T-helper 2 cell treated with Interferon-gamma antibody and Interleukin-4, amounts not matched to agents 5 μg/mL and 100 μg/mL, for 36 hours (primary cell): ENCODE measurements at regions not wholly inside any gene's neighbourhood (a gene's known extent, or its start where the extent isn't known, plus 50 kb on each side); places are given as distances from the start of the nearest gene placed in this dataset.
A peak's percentile ranks its signal among the peaks of the same experiment; 100 is the strongest.
"Not testable (repeated sequence)": the region's sequence is repeated elsewhere in the genome, so short reads cannot be mapped to it uniquely, and the experiment has no call there.

ENCODE experiments used
- DNase-seq: peaks from one replicate; pipeline ENCODE4 v3.0.0; 2021; ENCODE audit warnings: low spot score
- H3K27ac Mint-ChIP-seq: one replicate; pipeline ENCODE4 v1.8.0; 2021; ENCODE audit warnings: mild to moderate bottlenecking, mixed read lengths
- H3K27me3 Mint-ChIP-seq: one replicate; pipeline ENCODE4 v1.8.0; 2021; ENCODE audit warnings: low read depth, mixed read lengths
- H3K36me3 Mint-ChIP-seq: one replicate; pipeline ENCODE4 v1.8.0; 2021; ENCODE audit warnings: low read depth, mixed read lengths
- H3K4me1 Mint-ChIP-seq: one replicate; pipeline ENCODE4 v1.8.0; 2021; ENCODE audit warnings: low read depth, mixed read lengths
- H3K4me3 Mint-ChIP-seq: one replicate; pipeline ENCODE4 v1.8.0; 2022; ENCODE audit warnings: mild to moderate bottlenecking, moderate library complexity, mixed read lengths
- H3K9me3 Mint-ChIP-seq: one replicate; pipeline ENCODE4 v1.8.0; 2021; ENCODE audit warnings: mixed read lengths

DNA sequence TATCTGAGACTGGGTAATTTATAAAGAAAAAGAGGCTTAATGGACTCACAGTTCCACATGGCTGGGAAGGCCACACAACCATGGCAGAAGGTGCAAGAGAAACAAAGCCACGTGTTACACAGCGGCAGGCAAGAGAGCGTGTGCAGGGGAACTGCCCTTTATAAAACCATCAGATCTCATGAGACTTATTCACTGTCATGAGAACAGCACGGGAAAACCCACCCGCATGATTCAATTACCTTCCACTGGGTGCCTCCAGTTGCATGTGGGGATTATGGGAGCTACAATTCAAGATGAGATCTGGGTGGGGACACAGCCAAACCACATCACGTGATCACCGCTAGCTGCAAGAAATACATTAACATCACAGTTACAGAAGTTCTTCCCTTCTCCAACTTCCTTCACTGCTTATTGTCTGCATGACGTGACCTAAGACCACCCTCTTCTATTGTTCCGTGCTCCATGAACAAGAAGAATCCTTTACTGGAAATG is 84.9 kb upstream of the SMARCA2 start:
- H3K36me3 Mint-ChIP-seq, H3K4me3 Mint-ChIP-seq, H3K27ac Mint-ChIP-seq, DNase-seq, H3K4me1 Mint-ChIP-seq, H3K9me3 Mint-ChIP-seq: not testable (repeated sequence)
- peaks cover 16% of the 10 kb centered on the region for H3K27me3 Mint-ChIP-seq

DNA sequence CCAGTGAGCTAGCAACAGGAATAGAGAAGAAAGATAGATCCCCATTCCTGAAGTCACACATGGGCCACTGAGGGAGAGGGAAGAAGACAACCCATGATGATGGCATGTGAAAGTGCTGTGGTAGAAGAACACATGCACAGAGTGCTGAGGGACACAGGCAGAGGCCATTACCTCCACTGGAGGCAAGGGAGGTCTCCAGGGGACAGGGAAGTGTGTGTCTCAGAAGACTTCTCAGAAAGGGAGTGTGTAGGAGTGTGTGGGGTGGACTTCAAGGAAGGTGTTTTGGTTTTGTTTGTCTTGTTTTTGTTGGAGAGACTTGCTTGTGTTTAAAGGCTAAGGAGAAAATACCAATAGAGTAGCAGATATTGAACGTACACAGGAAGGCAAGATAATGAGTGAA is 77.0 kb upstream of the SMARCA2 start:
- no peaks in the 10 kb centered on the region for H3K4me1 Mint-ChIP-seq
- peaks cover 15% of the 10 kb centered on the region for H3K27me3 Mint-ChIP-seq
- DNase-seq: no peak
- H3K36me3 Mint-ChIP-seq: no peaks in the 10 kb centered on the region
- H3K9me3 Mint-ChIP-seq: no peaks in the 10 kb centered on the region
- no peak overlapping the region for H3K27ac Mint-ChIP-seq
- no peak overlapping the region for H3K4me3 Mint-ChIP-seq

DNA sequence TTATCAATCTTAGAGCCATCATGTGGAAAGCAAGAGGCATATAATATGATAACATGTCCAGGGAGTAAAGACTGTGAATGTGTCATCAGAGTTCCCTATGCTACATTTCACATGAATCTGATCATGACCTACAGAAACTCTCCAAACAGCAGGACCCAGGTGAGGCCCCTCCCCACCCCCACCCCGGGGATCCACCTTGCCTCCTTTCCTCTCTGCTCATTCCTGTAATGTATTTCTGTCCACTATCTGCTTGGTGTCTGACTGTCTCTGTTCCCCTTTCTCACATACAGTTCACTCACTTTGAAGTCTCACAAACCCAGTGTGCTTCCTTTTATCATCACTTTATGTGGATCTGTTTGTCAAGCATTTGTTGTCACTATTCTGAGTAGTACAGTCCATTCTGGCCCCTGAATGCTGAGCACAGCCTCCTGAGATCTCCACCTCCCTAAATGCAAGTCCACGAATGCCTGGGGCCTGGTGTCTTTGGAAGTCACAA is 76.4 kb upstream of the SMARCA2 start:
- Mint-ChIP-seq H3K9me3 (no peaks in the 10 kb centered on the region), H3K4me3 (no peak overlapping the region), H3K27ac (no peak overlapping the region), H3K27me3 (peaks cover 13% of the 10 kb centered on the region), H3K36me3 (no peaks in the 10 kb centered on the region), H3K4me1 (no peaks in the 10 kb centered on the region)
- no peak for DNase-seq

DNA sequence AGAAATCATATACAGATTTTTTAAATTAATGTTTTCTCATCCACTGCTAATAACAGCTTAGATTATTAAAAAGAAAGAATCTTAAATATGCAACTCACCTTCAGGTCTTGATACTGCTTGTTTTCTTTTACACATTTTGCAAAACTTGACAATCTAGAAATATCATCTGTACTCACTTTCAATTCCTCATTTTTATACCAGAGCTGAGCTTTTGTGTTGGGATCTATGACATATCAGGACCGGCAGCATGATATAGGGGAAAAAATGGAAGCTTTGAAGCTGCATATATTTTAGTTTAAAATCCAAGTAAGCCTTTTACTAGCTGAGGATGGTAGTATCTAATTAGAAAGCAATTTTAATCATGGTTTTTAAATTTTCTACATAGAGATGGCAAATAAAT is 75.7 kb upstream of the SMARCA2 start:
- no peak overlapping the region for H3K4me3 Mint-ChIP-seq
- H3K27ac Mint-ChIP-seq: no peak overlapping the region

DNA sequence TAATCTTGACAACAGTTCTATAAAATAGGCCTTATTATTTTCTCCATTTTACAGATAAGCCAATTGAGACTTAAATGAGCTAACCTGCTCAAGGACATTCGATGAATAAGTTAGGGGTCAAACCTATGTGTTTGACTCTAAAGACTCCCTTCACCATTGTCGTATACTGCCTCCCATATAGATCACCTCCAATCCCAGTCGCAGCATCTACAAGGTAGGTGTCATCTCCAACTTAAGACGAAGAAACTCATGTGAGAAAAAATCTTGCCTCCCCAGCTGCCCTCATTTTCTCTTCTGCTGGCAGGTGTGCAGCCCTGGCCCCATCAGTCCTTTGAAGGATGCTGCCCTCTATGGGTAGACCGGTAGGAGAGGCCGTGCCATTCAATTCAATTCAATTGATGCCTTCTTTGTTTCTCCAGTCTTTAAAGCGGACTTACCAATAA is 75.2 kb upstream of the SMARCA2 start:
- Mint-ChIP-seq H3K36me3 (no peaks in the 10 kb centered on the region), H3K27me3 (peaks cover 10% of the 10 kb centered on the region), H3K4me3 (no peak overlapping the region), H3K27ac (no peak overlapping the region), H3K9me3 (no peaks in the 10 kb centered on the region), H3K4me1 (no peaks in the 10 kb centered on the region)
- peak; percentile 25 for DNase-seq

More for the DNA sequence above, 75.7 kb upstream of the SMARCA2 start:
- Mint-ChIP-seq H3K36me3 (no peaks in the 10 kb centered on the region), H3K4me1 (no peaks in the 10 kb centered on the region), H3K9me3 (no peaks in the 10 kb centered on the region), H3K27me3 (peaks cover 6% of the 10 kb centered on the region)
- no peak for DNase-seq

DNA sequence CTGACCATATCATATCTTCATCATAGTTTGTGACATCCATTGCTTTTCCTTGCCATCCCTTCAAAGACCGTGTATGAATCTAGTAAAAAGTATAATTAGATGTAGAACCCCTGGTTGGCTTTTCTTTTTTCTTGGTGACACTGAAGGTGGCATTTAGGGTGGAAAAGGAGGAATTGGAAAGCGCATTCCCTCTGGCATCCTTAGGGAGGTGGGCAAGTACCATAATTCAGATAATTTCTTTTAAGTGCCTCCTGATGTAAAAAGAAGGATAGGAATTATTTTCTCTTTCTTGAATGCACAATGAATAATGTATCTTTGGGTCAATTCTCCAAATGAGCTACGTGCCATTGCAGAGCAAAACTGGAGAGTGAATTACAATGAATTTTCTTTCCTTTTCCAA is 73.2 kb upstream of the SMARCA2 start:
- Mint-ChIP-seq H3K27me3 (peaks cover 11% of the 10 kb centered on the region), H3K36me3 (no peaks in the 10 kb centered on the region), H3K9me3 (no peaks in the 10 kb centered on the region), H3K27ac (no peak overlapping the region), H3K4me1 (no peaks in the 10 kb centered on the region), H3K4me3 (no peak overlapping the region)
- DNase-seq: no peak

DNA sequence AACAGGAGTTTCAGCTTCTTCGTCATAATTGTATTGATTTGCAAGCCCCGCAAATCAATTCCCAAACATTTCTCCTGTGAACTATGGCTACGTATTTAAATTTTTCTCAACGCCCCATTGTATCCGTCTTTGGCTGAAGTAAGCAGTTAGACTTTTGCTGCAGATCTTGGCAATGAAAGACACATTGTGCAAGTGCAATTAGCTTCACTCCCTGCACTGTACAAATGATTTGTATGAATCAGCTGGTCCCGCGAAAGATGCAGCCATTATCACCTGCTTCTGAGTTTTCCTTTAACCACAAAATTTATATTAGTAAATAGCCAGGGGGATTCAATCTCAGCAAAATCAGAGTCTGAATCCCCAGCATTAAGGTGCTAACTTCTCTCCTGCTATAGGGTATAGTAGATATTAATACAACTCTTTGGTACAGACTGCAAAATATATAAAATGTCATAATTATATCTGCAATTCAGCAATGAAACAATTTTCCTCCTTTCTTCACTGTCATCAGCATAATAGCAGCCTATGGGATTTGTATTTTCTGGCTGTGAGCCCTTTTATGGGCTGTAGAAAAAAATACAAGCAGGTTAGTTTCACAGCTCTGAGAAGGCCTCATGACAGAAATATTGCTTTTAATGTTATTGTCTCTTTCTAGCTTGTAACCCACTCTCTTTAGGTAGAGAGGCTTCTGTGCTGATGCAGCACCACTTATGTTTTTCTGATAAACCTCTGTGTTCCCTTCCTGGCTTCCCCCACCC is 68.4 kb upstream of the SMARCA2 start:
- Mint-ChIP-seq H3K4me1 (no peaks in the 10 kb centered on the region), H3K36me3 (no peaks in the 10 kb centered on the region), H3K27ac (no peak overlapping the region), H3K4me3 (no peak overlapping the region), H3K9me3 (no peaks in the 10 kb centered on the region), H3K27me3 (peaks cover 16% of the 10 kb centered on the region)
- DNase-seq: no peak

DNA sequence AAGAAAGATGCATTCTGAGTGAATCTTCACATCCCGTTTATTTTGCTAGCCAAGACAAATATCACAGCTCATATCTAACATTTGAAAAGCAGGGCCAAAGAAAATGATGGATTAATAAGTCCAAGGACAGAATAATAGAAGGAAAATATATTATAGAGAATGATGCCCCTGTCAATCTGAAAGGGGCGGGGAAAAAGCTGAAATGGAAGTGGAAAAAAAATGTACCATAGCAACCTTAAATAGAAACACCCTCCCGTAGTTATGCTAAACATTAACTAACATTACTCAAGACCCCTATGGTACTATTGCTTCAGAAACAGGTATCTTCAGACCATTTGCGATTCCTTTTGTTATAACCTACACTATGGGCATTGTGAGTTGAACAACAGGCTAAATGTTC is 67.7 kb upstream of the SMARCA2 start:
- DNase-seq: no peak
- Mint-ChIP-seq H3K27ac (no peak overlapping the region), H3K4me1 (no peaks in the 10 kb centered on the region), H3K9me3 (no peaks in the 10 kb centered on the region), H3K4me3 (no peak overlapping the region), H3K36me3 (no peaks in the 10 kb centered on the region), H3K27me3 (peaks cover 16% of the 10 kb centered on the region)

DNA sequence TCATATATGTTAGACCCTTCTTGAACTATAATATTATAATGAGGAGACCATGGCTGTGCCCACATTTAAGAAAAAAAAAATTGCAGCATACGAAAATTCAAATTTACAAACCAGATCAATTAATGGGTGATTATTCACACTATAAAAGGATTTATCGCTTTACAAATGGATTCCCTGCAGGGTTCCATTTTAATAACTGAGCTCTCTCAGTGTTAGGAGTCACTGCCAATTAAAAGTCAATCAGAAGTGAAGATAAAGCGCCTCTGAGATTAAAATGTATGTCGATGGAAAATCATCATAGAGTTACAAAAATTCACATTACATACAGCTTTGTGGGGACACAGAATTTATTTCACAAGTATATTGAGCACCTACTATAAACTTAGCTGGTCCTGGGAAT is 66.6 kb upstream of the SMARCA2 start:
- peaks cover 18% of the 10 kb centered on the region for H3K27me3 Mint-ChIP-seq
- H3K27ac Mint-ChIP-seq: no peak overlapping the region
- no peaks in the 10 kb centered on the region for H3K4me1 Mint-ChIP-seq
- H3K9me3 Mint-ChIP-seq: no peaks in the 10 kb centered on the region
- DNase-seq: no peak
- no peak overlapping the region for H3K4me3 Mint-ChIP-seq
- H3K36me3 Mint-ChIP-seq: no peaks in the 10 kb centered on the region

DNA sequence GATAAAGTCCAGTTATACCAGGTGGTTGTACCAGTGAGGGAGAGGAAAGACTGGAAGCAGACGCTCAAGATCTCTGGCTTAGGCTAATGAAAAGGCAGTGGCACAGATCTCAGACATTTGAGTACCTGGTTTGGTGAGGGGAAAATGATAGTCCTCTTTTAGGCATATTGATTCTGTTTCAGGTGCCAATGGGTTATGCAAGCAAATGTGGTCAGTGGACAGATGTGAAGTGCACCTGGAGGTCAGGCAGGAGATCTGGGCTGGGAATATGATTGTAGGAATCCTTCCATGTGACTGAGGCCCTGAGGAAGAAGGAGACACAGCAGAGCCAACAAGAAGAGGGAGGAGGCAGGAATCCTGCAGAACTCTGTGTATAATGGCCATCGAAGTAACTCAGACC is 63.7 kb upstream of the SMARCA2 start:
- Mint-ChIP-seq H3K27ac (no peak overlapping the region), H3K36me3 (no peaks in the 10 kb centered on the region), H3K9me3 (no peaks in the 10 kb centered on the region), H3K27me3 (peaks cover 21% of the 10 kb centered on the region), H3K4me3 (no peak overlapping the region), H3K4me1 (no peaks in the 10 kb centered on the region)
- no peak for DNase-seq

DNA sequence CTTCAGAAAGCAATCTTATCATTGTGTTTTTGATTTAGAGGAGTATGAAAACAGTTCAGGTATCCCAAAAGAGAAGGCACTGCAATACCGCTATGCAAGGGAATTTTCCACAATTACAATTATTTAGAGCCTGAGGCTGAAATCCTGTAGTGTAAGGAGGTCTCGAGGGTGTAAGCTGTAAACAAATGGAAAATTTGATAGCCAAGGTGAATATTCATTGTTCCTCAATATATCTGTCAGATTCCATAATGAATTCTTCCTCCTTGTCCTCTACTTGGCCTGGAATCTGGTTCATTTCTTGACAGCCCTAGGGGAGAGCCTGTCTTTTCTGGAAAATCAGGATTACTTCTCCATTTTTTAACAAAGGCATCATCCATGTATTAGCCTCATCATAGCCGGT is 63.1 kb upstream of the SMARCA2 start:
- no peak for DNase-seq
- H3K36me3 Mint-ChIP-seq: no peaks in the 10 kb centered on the region
- H3K4me3 Mint-ChIP-seq: no peak overlapping the region
- H3K9me3 Mint-ChIP-seq: no peaks in the 10 kb centered on the region
- no peak overlapping the region for H3K27ac Mint-ChIP-seq
- H3K27me3 Mint-ChIP-seq: peaks cover 19% of the 10 kb centered on the region
- no peaks in the 10 kb centered on the region for H3K4me1 Mint-ChIP-seq

DNA sequence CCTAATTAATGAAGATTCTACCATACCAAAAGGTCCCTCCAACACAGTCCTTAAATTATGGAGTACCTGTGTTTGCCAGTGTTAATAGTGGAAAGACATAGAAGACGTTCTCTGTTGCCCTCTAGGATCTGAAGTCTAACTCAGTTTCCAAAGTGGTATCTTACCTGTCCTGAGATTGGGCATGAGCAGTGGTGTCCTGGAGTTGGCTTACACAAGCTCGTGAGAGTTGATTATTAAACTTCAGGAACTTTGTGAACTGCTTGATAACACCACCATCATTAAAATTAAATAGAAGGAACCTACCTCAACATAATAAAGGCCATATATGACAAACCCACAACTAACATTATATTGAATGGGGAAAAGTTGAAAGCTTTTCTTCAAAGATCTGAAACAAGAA is 60.9 kb upstream of the SMARCA2 start:
- no peaks in the 10 kb centered on the region for H3K9me3 Mint-ChIP-seq
- no peak overlapping the region for H3K4me3 Mint-ChIP-seq
- no peaks in the 10 kb centered on the region for H3K36me3 Mint-ChIP-seq
- no peaks in the 10 kb centered on the region for H3K4me1 Mint-ChIP-seq
- peaks cover 17% of the 10 kb centered on the region for H3K27me3 Mint-ChIP-seq
- H3K27ac Mint-ChIP-seq: no peak overlapping the region
- no peak for DNase-seq

DNA sequence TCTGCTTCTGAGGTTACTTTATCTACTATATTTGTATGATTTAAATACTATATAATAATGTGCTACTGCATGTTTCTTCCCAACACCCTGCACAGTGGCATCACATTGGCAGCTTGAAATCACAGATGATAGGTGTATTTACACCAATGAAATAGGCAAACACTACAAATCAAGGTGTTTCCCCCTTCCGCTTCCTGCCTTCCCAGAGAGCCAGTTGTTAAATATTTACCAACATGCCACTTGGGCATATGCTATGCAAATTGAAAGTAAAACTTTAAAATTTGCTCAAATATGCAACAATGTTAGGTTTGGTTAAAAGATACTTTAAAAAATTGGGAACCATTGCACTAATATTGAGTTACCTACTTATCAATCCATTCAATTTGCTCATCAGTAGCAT is 58.2 kb upstream of the SMARCA2 start:
- H3K27ac Mint-ChIP-seq: no peak overlapping the region
- no peaks in the 10 kb centered on the region for H3K9me3 Mint-ChIP-seq
- no peaks in the 10 kb centered on the region for H3K36me3 Mint-ChIP-seq
- no peak overlapping the region for H3K4me3 Mint-ChIP-seq
- H3K27me3 Mint-ChIP-seq: peaks cover 28% of the 10 kb centered on the region
- DNase-seq: no peak
- no peaks in the 10 kb centered on the region for H3K4me1 Mint-ChIP-seq

DNA sequence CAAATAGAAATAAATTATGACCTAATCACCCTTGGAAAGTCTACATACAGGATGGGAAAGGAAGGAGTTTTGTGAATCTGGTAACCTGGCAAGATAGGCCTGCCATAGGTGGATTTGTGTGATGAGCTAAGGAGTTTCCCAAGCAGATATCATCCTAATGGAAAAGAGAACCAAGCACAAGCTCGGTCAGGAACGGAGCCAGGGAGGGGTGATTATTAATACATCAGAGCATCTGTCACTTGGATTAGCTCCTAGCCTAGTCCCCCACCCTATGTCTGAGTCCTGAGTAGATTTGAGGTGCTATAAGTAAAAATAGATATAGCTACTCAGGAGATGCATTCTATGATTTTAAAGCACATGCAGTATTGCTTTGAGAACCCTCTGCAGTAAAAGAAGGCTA is 57.3 kb upstream of the SMARCA2 start:
- H3K4me1 Mint-ChIP-seq: no peaks in the 10 kb centered on the region
- no peaks in the 10 kb centered on the region for H3K9me3 Mint-ChIP-seq
- peaks cover 30% of the 10 kb centered on the region for H3K27me3 Mint-ChIP-seq
- no peaks in the 10 kb centered on the region for H3K36me3 Mint-ChIP-seq
- DNase-seq: no peak
- H3K27ac Mint-ChIP-seq: no peak overlapping the region
- H3K4me3 Mint-ChIP-seq: no peak overlapping the region

DNA sequence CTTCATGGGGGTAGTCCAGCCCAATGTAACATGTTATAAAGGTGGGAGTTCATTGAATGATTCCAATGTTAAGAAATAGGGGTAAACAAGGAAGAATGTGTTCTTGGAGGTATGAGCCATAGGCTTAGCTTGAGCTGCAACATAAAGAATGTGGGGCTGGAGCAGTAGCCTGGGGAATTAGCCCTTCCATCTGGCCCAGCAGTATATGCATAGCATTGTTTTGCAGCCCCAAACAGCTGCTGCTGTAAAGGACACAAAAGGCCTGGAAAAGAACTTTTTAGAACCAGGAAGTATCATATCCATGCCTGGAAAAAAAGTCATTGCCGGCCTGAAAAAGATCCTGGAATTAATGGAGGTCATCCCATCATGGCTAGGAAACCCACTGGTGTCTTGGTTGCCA is 55.8 kb upstream of the SMARCA2 start:
- peaks cover 32% of the 10 kb centered on the region for H3K27me3 Mint-ChIP-seq
- H3K9me3 Mint-ChIP-seq: no peaks in the 10 kb centered on the region
- no peaks in the 10 kb centered on the region for H3K36me3 Mint-ChIP-seq
- H3K4me3 Mint-ChIP-seq: no peak overlapping the region
- no peak overlapping the region for H3K27ac Mint-ChIP-seq
- H3K4me1 Mint-ChIP-seq: no peaks in the 10 kb centered on the region
- no peak for DNase-seq
